Uterus (tissue), 3 donors: ENCODE measurements at regions not wholly inside any gene's neighbourhood (a gene's known extent, or its start where the extent isn't known, plus 50 kb on each side); places are given as distances from the start of the nearest gene placed in this dataset.

Source experiments
- DNase-seq, 2 donors: peaks; one replicate each; pipeline ENCODE4 v3.0.0-alpha.2; 2019 to 2020
- H3K27ac ChIP-seq, 2 donors: fragments of 200-600 bp; sonication (generic); 1 replicate in 1 of 2; 2 replicates in 1 of 2; pipeline ENCODE4 v1.5.1; 2016 to 2018
- H3K27me3 ChIP-seq, 2 donors: fragments of 200-600 bp; sonication (generic); one replicate each; pipeline ENCODE4 v1.5.1; 2018 to 2019; ENCODE audit warnings: control low read depth in 1 of 2
- H3K36me3 ChIP-seq, 2 donors: fragments of 200-600 bp; sonication (generic); one replicate each; pipeline ENCODE4 v1.5.1; 2019; ENCODE audit warnings: control low read depth in 1 of 2
- H3K4me1 ChIP-seq, 2 donors: fragments of 200-600 bp; sonication (generic); one replicate each; pipeline ENCODE4 v1.5.1; 2018 to 2019; ENCODE audit warnings: control low read depth in 1 of 2
- H3K4me3 ChIP-seq, 2 donors: fragments of 200-600 bp; sonication (generic); 1 replicate in 1 of 2; 2 replicates in 1 of 2; pipeline ENCODE4 v1.5.1; 2018 to 2019; ENCODE audit warnings: mild to moderate bottlenecking in 1 of 2
- H3K9me3 ChIP-seq, 2 donors: fragments of 200-600 bp; sonication (generic); one replicate each; pipeline ENCODE4 v1.5.1; 2019; ENCODE audit warnings: control low read depth in 1 of 2
- CTCF ChIP-seq, 4 experiments: fragments of 200-600 bp in 2 of 4; fragments of 450-650 bp in 2 of 4; sonication (generic) in 2 of 4; IDR thresholded peaks; one replicate each; pipeline ENCODE4 v1.5.1; 2016 to 2019; ENCODE audit warnings: antibody characterized with exemption in 4 of 4, mild to moderate bottlenecking in 2 of 4, moderate library complexity in 1 of 4
- POLR2A ChIP-seq, 2 donors: fragments of 450-650 bp; IDR thresholded peaks; one replicate each; pipeline ENCODE4 v1.6.1; 2016; ENCODE audit warnings: antibody characterized with exemption in 2 of 2, mild to moderate bottlenecking in 1 of 2, moderate library complexity in 1 of 2
- intact Hi-C: fragments of 100-400 bp; cut with DNase I; formaldehyde crosslinking; loops from one replicate; pipeline ENCODE4 v1.15.1; 2023; ENCODE audit warnings: low total_unique reads
- donor health status: DM: yes; HTN: yes; CAD: no.

- TF ChIP-seq POLR2A (IDR thresholded peaks at IDR 0.05) (no peak), CTCF (IDR thresholded peaks at IDR 0.05) (no peak)
Observed at GRCh38 chr13:80036845-80037504, 304.0 kb downstream of the SPRY2 start.

GRCh38 chr13:80035096-80035495, 305.8 kb downstream of the SPRY2 start:
- Histone ChIP-seq H3K9me3 (no peaks in the 10 kb centered on the region), H3K4me3 (no peak overlapping the region), H3K27me3 (no peaks in the 10 kb centered on the region), H3K36me3 (no peaks in the 10 kb centered on the region), H3K4me1 (no peaks in the 10 kb centered on the region), H3K27ac (no peak overlapping the region)
- TF ChIP-seq POLR2A (IDR thresholded peaks at IDR 0.05): no peak
- TF ChIP-seq CTCF (IDR thresholded peaks at IDR 0.05): no peak
- DNase-seq: no peak
- intact Hi-C loops: no loop called here

More at GRCh38 chr13:80036845-80037504, 304.0 kb downstream of the SPRY2 start:
- no peaks in the 10 kb centered on the region for H3K9me3 ChIP-seq
- no peaks in the 10 kb centered on the region for H3K36me3 ChIP-seq
- no peaks in the 10 kb centered on the region for H3K4me1 ChIP-seq
- intact Hi-C loops: no loop called here
- H3K27ac ChIP-seq: no peak overlapping the region
- no peaks in the 10 kb centered on the region for H3K27me3 ChIP-seq
- H3K4me3 ChIP-seq: no peak overlapping the region
- DNase-seq: no peak

GRCh38 chr13:80033951-80034350, 307.0 kb downstream of the SPRY2 start:
- intact Hi-C loops: no loop called here
- TF ChIP-seq CTCF (IDR thresholded peaks at IDR 0.05): no peak
- TF ChIP-seq POLR2A (IDR thresholded peaks at IDR 0.05): no peak
- Histone ChIP-seq H3K9me3 (no peaks in the 10 kb centered on the region), H3K4me1 (no peaks in the 10 kb centered on the region), H3K27ac (no peak overlapping the region), H3K36me3 (no peaks in the 10 kb centered on the region), H3K4me3 (no peak overlapping the region), H3K27me3 (no peaks in the 10 kb centered on the region)
- DNase-seq: no peak

- TF ChIP-seq CTCF (IDR thresholded peaks at IDR 0.05): no peak
- TF ChIP-seq POLR2A (IDR thresholded peaks at IDR 0.05): no peak
- Histone ChIP-seq H3K4me1 (no peaks in the 10 kb centered on the region), H3K27me3 (no peaks in the 10 kb centered on the region), H3K4me3 (no peak overlapping the region), H3K36me3 (no peaks in the 10 kb centered on the region), H3K27ac (no peak overlapping the region), H3K9me3 (no peaks in the 10 kb centered on the region)
- intact Hi-C loops: no loop called here
- no peak for DNase-seq
Observed at GRCh38 chr13:80033286-80033685, 307.6 kb downstream of the SPRY2 start.

- Histone ChIP-seq H3K4me3 (no peak overlapping the region), H3K4me1 (no peaks in the 10 kb centered on the region), H3K9me3 (no peaks in the 10 kb centered on the region), H3K36me3 (no peaks in the 10 kb centered on the region), H3K27me3 (no peaks in the 10 kb centered on the region), H3K27ac (no peak overlapping the region)
- TF ChIP-seq POLR2A (IDR thresholded peaks at IDR 0.05) (no peak), CTCF (IDR thresholded peaks at IDR 0.05) (no peak)
- DNase-seq: no peak
- intact Hi-C loops: no loop called here
Observed at GRCh38 chr13:80030491-80030890, 310.4 kb downstream of the SPRY2 start.
